ENCODE measurements at regions not wholly inside any gene's neighbourhood (a gene's known extent, or its start where the extent isn't known, plus 50 kb on each side); places are given as distances from the start of the nearest gene placed in this dataset.

DNA sequence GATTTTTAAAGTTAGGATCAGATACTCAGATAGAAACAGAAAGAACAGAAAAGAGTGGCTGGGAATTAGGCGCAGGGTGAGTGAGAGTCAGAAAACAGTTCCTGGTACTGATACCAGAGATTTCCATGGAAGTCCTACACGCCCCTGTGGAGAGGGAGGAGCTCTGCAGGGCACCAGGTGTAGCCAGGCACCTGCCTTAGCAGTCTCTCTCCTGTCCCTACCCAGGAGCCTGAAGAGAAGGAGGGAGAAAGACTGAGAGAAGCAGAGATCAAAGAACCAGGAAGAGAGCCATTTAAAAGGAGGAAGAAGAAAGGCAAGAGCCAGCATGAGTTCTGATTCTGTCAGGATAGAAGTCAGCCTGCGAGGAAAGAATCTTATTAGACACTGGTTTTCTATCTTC, 65.0 kb downstream of the CBLN1 start:
- DNase-seq (ENCODE audit: low spot score) = no peak

- DNase-seq (ENCODE audit: low spot score) = no peak
Measured at GRCh38 chr16:49213594-49213993, 68.0 kb downstream of the CBLN1 start.

- DNase-seq (ENCODE audit: low spot score) = no peak
Measured at GRCh38 chr16:49204191-49204590, 77.4 kb downstream of the CBLN1 start.

GRCh38 chr16:49203361-49203760, 78.3 kb downstream of the CBLN1 start:
- no peak for DNase-seq (ENCODE audit: low spot score)

DNA sequence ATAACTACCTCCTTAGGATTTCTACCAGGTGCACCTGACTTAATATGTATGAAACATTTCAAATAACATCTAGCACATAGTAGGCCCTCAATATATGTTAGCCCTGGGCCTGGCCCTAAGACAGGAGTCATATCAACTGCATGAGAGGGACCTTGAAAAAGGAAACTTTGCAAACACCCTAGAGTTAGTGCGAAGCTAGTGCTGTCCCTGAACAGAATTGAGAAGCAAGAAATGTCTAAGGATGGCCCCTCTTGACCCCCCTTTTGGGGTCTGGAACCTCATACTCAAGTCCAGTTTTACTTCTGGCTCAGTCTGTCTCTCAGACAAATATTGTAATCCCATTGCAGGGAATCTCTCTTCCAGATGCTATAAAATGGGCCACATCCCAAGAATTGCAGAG, 80.5 kb downstream of the CBLN1 start:
- no peak for DNase-seq (ENCODE audit: low spot score)

DNA sequence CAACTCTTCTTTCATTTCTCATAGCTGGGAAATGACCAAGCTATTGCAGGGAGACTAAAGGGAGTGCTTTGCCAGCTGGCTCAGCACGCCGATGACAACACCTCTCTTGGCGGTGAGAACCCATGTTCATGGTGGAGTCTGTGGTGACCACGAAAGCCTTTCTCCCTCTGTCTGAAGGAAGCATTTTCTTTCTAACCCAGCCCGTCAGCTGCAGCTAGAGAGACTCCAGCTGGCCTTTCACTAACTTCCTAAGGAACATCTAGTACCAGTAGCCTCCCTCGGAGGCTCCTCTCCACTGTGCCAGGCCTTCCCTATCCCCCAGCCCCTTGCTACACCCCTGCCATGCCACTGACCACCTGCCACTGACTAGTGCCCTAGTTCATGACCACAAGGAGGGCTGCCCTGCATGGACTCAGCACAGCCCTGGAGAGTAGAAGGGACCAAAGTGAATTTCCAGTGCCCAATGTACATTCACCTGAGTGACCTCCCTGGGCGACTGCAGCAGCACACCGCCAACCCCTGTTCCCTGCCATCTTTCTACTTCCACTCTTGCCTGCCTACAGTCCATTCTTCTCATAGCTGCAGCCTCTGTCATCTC, 81.3 kb downstream of the CBLN1 start:
- no peak for DNase-seq (ENCODE audit: low spot score)

GRCh38 chr16:49195237-49195548, 86.4 kb downstream of the CBLN1 start:
- DNase-seq (ENCODE audit: low spot score) = no peak

- no peak for DNase-seq (ENCODE audit: low spot score)
Measured at GRCh38 chr16:49194537-49195236, 87.0 kb downstream of the CBLN1 start.

- DNase-seq (ENCODE audit: low spot score) = no peak
Measured at GRCh38 chr16:49193596-49193995, 88.0 kb downstream of the CBLN1 start.

DNA sequence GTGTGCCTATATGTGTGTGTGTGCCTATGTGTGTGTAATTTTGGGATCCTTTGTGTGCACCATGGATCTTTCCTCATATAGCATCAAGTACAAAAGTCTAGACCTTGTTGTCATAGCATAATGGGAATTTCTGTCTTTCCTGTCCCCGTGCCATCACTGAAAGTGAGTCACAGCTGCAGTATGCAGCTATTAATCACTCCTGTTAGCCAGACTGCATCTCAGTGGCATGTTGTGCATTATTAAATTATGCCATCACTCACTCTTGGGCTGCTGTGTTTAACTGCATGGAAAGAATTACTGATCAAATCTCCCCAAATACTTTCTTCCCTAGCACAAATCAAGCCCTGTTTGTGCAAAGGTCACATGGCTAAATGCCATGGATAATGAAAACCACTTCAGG, 92.4 kb downstream of the CBLN1 start:
- no peak for DNase-seq (ENCODE audit: low spot score)

GRCh38 chr16:49183911-49184310, 97.7 kb downstream of the CBLN1 start:
- DNase-seq (ENCODE audit: low spot score) = peak; percentile 6

GRCh38 chr16:49181791-49182518, 99.7 kb downstream of the CBLN1 start:
- DNase-seq (ENCODE audit: low spot score) = no peak

GRCh38 chr16:49179714-49180330, 101.8 kb downstream of the CBLN1 start:
- DNase-seq (ENCODE audit: low spot score) = no peak

DNA sequence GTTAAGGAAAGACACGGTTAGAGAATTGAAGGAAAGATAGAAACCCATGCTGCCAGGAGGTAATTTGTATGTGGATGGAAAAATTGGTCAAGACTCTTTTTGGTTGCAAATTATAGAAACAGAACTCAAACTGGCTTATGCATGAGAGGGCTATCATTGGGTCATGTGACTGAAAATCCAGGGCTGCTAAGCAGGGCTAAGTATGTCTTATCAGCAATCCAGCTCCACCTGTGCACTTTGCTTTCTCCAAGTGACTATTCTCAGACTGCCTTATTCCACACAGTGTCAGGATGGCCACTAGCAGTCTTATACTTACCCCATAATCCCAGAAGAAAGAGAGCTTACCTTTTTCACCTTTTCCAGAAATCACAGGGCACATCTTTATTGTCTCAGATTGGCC, 113.5 kb downstream of the CBLN1 start:
- no peak for DNase-seq (ENCODE audit: low spot score)

DNA sequence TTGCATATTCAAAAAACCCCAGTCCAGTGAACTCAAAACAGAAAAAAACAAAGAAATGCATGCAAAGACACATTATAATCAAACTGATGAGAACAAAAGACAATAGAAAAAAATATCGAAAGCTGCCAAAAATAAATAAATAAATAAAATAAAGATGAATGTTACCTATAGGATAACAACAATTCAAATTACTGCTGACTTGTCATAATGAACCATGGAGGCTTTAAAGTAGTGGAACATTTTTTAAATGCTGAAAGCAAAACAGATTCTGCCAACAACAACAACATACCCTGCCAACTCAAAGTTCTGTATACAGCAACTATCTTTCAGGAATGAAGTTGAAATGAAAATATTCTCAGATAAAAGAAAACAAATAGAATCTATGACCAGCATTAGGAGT, 116.6 kb downstream of the CBLN1 start:
- no peak for DNase-seq (ENCODE audit: low spot score)

DNA sequence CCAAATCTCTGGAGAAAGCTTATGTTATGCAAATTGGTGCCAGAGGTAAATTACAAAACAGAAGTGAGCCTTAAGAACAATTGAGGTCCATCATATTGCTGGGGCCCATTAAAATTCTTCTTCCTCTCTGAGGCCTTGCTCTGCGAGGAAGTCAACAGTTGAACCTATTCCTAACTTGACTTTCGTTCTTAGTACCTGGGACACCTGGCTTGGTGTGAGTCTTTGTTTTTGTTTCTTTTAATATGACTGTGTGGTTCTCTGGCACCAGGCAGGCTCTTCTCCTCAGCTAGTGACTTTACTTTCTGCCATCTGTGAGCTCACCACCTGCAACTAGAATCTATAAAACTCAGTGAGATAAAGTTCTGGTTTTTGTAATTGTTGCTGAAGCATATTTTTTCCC, 120.4 kb downstream of the CBLN1 start:
- no peak for DNase-seq (ENCODE audit: low spot score)

DNA sequence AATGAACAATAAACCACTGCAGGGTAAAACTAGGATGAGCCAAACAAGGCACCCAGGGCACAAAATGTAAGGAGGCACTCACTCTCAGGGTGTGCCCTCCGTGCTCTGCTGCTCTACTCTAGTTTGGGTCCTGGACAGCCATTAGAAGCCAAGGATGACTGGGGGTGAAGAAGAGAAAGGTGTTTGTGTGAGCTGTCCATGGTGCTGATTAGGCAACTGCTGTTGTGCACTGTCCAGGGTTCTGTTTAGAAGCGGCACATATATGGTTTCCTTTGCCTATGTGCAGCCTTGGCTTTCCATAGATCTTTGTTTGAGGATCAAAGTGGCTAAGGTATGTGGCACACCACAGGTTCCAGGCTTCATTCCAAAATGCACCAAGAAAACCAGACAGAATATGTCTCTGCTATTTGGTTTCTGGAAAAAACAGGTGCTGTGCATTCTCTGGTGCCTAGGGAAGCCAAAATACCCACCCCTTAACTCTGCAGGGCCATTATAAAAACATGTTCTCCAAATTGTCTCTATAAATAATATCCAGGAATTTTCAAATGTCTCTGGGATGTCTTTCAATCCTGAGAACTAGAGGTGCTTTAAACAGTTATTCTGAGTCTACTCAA, 123.5 kb downstream of the CBLN1 start:
- peak; percentile 15 for DNase-seq (ENCODE audit: low spot score)

DNA sequence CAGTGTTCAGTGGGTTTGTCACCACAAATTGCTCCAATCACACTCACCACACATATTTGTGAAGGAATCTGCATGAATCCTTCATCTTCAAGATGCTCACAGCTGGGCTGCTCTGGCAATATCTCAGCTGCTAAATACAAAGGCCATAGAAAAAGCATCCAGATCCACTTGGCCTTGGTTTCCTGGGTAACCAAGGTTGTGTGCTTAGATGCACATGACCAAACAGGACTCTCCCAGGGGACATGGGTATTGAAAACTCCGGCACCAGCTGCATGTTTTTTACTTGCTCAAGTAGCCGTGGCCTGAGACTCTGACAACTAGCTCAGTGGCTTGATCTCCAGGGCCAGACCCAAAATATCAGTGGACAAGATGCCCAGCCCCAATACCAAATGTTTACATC, 131.3 kb downstream of the CBLN1 start:
- DNase-seq (ENCODE audit: low spot score) = no peak

DNA sequence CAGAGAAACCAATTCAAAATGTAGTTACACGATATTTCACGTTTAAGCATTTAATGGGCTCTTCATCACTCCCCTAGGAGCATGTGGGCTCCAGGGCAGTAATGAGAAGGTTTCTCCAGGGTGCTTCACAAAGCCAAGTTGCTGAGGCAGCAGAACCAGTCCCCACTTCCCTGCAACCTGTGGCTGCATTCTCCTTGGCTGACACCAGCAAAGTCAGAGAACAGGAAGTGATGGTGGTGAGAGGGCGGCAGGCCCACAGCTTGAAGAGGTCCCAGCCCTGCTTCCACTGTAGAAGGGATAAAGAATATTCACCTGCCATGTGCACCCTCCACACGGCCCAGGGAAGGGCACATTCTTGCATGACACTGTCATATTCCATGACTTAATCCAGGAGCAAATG, 133.2 kb downstream of the CBLN1 start:
- no peak for DNase-seq (ENCODE audit: low spot score)

DNA sequence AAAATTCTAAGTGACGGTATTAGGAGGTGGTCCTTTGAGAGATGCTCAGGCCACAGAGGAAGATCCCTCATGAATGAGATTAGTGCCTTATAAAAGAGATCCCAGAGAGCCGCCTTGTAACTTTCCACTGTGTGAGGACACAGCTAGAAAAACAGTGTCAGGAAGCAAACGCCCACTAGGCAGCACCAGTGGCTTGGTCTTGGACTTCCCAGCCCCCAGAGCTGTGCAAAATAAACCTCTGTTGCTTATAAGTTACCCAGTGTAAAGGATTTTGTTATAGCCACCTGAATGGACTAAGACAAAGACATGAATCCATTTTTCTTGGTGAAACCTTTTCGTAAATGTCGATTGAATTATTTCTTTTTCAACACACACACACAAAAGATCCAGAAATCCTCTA, 141.0 kb downstream of the CBLN1 start:
- no peak for DNase-seq (ENCODE audit: low spot score)

DNA sequence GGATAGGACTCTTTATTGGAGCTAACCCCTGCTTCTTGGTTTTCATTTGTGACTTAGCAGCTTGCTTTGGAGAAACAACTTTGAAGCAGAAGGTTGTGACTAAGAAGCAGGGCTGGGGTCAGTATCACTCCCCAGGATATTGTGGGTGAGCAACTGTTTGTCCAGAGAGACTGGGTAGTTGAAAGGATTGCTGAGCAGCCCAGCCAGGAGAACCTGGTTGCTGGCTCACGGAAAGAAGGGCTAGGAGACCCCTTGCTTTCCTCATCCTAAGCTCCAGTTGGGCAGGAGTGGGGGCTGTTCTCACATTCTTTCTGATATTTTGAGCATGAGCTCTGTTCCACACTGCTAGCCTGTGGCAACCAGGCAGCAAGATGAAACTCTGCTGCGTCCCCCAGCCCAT, 151.2 kb downstream of the CBLN1 start:
- DNase-seq (ENCODE audit: low spot score) = no peak

- no peak for DNase-seq (ENCODE audit: low spot score)
Measured at GRCh38 chr16:49129935-49130334, 151.7 kb downstream of the CBLN1 start.

- no peak for DNase-seq (ENCODE audit: low spot score)
Measured at GRCh38 chr16:49128740-49129139, 152.9 kb downstream of the CBLN1 start.

Measured in activated CD4-positive, alpha-beta T cell treated with anti-CD3 and anti-CD28 coated beads, Interleukin-2, Interleukin-4, amounts not matched to agents 100 ng/mL and 50 ng/mL, durations not matched to agents 16 hours and 8 hours (primary cell).